ENCODE measurements at regions not wholly inside any gene's neighbourhood (a gene's known extent, or its start where the extent isn't known, plus 50 kb on each side); places are given as distances from the start of the nearest gene placed in this dataset.

GRCh38 chr5:4722886-4723285 lies 417.2 kb upstream of the ADAMTS16 start:
- no peaks in the 10 kb centered on the region for H3K36me3 Mint-ChIP-seq (ENCODE audit: low read depth)
- DNase-seq (ENCODE audit: low read depth, low spot score): no peak
- no peaks in the 10 kb centered on the region for H3K4me1 Mint-ChIP-seq
- H3K27me3 Mint-ChIP-seq (ENCODE audit: low read depth): no peaks in the 10 kb centered on the region
- H3K9me3 Mint-ChIP-seq: no peaks in the 10 kb centered on the region
- no peak overlapping the region for H3K4me3 Mint-ChIP-seq
- no peak overlapping the region for H3K27ac Mint-ChIP-seq (ENCODE audit: unreplicated experiment)
- TF ChIP-seq, protein P1, sequence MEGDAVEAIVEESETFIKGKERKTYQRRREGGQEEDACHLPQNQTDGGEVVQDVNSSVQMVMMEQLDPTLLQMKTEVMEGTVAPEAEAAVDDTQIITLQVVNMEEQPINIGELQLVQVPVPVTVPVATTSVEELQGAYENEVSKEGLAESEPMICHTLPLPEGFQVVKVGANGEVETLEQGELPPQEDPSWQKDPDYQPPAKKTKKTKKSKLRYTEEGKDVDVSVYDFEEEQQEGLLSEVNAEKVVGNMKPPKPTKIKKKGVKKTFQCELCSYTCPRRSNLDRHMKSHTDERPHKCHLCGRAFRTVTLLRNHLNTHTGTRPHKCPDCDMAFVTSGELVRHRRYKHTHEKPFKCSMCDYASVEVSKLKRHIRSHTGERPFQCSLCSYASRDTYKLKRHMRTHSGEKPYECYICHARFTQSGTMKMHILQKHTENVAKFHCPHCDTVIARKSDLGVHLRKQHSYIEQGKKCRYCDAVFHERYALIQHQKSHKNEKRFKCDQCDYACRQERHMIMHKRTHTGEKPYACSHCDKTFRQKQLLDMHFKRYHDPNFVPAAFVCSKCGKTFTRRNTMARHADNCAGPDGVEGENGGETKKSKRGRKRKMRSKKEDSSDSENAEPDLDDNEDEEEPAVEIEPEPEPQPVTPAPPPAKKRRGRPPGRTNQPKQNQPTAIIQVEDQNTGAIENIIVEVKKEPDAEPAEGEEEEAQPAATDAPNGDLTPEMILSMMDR (conservative IDR thresholded peaks at IDR 0.05): no peak

GRCh38 chr5:4725594-4725993 lies 414.5 kb upstream of the ADAMTS16 start:
- Mint-ChIP-seq H3K27me3 (ENCODE audit: low read depth) (no peaks in the 10 kb centered on the region), H3K36me3 (ENCODE audit: low read depth) (no peaks in the 10 kb centered on the region), H3K9me3 (no peaks in the 10 kb centered on the region), H3K4me1 (no peaks in the 10 kb centered on the region), H3K4me3 (no peak overlapping the region), H3K27ac (ENCODE audit: unreplicated experiment) (no peak overlapping the region)
- TF ChIP-seq, protein P1 (conservative IDR thresholded peaks at IDR 0.05): no peak
- no peak for DNase-seq (ENCODE audit: low read depth, low spot score)

DNA sequence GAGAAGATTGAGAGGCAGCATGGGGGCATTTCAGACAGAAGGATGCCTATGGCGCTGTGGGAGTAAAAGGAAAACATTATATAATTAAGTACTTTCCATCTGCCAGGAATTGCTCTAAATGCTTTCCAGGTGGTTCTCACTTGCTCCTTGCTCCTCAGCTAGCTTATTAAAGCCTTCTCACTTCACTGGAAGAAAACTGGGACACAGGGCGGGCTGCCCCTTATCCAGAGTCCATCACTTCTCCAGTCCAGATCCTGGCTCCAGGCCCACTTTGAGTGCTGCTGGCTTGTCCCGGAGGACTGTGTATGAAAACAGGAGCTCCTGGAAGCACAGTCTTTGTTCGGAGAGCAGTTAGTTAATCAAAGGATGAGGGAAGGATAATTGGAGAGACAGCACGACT lies 409.9 kb upstream of the ADAMTS16 start:
- Mint-ChIP-seq H3K4me3 (no peak overlapping the region), H3K27me3 (ENCODE audit: low read depth) (no peaks in the 10 kb centered on the region), H3K27ac (ENCODE audit: unreplicated experiment) (no peak overlapping the region), H3K4me1 (no peaks in the 10 kb centered on the region), H3K9me3 (no peaks in the 10 kb centered on the region), H3K36me3 (ENCODE audit: low read depth) (no peaks in the 10 kb centered on the region)
- TF ChIP-seq, protein P1 (conservative IDR thresholded peaks at IDR 0.05): no peak
- DNase-seq (ENCODE audit: low read depth, low spot score): no peak

DNA sequence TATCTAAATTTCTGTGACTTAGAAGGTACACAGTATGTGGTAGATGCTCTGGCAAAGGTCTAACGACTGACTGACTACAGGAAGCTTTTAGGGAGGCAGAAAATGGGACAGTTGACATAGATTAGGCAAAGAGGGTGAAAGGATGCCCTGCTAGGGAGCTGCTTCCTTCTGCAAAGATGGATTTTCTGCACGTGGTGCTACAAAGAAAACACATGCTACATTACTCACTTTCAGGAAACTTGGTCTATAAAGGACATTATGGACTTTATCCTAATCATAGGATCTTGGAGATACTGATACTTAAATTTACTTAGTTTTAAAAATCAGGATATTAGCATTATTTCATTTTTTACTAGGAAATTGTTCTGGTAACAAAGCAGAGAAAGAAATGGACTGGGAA lies 405.8 kb upstream of the ADAMTS16 start:
- Mint-ChIP-seq H3K4me3 (no peak overlapping the region), H3K4me1 (no peaks in the 10 kb centered on the region), H3K27ac (ENCODE audit: unreplicated experiment) (no peak overlapping the region), H3K36me3 (ENCODE audit: low read depth) (no peaks in the 10 kb centered on the region), H3K27me3 (ENCODE audit: low read depth) (no peaks in the 10 kb centered on the region), H3K9me3 (peaks cover 2% of the 10 kb centered on the region)
- DNase-seq (ENCODE audit: low read depth, low spot score): no peak
- TF ChIP-seq, protein P1 (conservative IDR thresholded peaks at IDR 0.05): no peak

DNA sequence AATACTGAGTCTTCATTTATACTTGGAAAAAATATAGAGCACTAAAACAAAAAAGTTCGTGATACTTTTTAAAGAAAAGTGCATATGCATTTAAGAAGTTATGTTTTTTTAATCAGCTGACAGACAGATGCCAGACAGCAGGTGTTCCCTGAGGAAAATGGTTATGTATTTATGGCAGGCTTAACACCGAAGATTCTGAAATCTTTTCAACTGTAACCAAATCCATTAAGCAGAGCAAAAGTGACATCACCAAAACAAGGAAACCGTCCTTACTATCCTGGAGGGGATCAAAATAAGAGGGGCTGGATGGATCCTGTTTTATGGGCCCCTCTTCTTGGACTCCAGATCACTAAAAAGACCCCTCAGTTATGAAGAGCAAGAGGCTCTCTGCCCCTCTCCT lies 404.9 kb upstream of the ADAMTS16 start:
- Mint-ChIP-seq H3K4me3 (no peak overlapping the region), H3K4me1 (no peaks in the 10 kb centered on the region), H3K36me3 (ENCODE audit: low read depth) (no peaks in the 10 kb centered on the region), H3K27ac (ENCODE audit: unreplicated experiment) (no peak overlapping the region), H3K9me3 (peaks cover 2% of the 10 kb centered on the region), H3K27me3 (ENCODE audit: low read depth) (no peaks in the 10 kb centered on the region)
- DNase-seq (ENCODE audit: low read depth, low spot score): no peak
- TF ChIP-seq, protein P1 (conservative IDR thresholded peaks at IDR 0.05): no peak

DNA sequence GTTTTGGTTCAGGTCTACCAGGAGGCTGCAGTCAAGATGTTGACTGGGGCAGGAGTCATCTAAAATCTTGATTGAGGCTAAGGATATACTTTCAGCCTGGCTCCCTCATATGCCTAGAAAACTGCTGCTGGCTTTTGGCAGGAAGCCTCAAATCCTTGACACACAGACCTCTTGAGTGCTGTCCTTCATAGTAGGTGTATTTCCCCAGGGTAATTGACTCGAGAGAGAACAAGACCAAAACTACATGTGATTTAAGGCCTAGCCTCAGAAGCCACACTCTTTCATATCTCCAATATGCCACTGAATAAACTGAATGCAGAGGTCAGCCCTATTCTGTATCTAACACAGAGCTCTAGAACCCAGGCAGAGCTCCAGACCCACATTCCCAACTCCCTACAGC lies 402.3 kb upstream of the ADAMTS16 start:
- Mint-ChIP-seq H3K9me3 (peaks cover 2% of the 10 kb centered on the region), H3K4me3 (no peak overlapping the region), H3K27ac (ENCODE audit: unreplicated experiment) (no peak overlapping the region), H3K36me3 (ENCODE audit: low read depth) (no peaks in the 10 kb centered on the region), H3K27me3 (ENCODE audit: low read depth) (no peaks in the 10 kb centered on the region), H3K4me1 (no peaks in the 10 kb centered on the region)
- TF ChIP-seq, protein P1 (conservative IDR thresholded peaks at IDR 0.05): no peak
- no peak for DNase-seq (ENCODE audit: low read depth, low spot score)

Measured in neural crest cell (in vitro differentiated cells).